Effector memory CD4-positive, alpha-beta T cell (primary cell): ENCODE measurements at regions not wholly inside any gene's neighbourhood (a gene's known extent, or its start where the extent isn't known, plus 50 kb on each side); places are given as distances from the start of the nearest gene placed in this dataset.

Source experiments
- DNase-seq, 3 donors: peaks; one replicate each; pipeline ENCODE4 v3.0.0-alpha.2; 2020
- H3K27ac ChIP-seq: 2 replicates; pipeline ENCODE4 v1.7.0; 2013; ENCODE audit warnings: mild to moderate bottlenecking, low read length, moderate library complexity; ENCODE audit not compliant: insufficient read depth, poor library complexity, severe bottlenecking
- H3K27me3 ChIP-seq: replicated peaks from 2 replicates; pipeline ENCODE4 v1.7.0; 2013; ENCODE audit warnings: mild to moderate bottlenecking, low read length; ENCODE audit not compliant: insufficient read depth, control insufficient read depth, poor library complexity, severe bottlenecking
- H3K36me3 ChIP-seq: 2 replicates; pipeline ENCODE4 v1.7.0; 2013; ENCODE audit warnings: mild to moderate bottlenecking, low read length, moderate library complexity; ENCODE audit not compliant: control insufficient read depth, insufficient read depth
- H3K4me1 ChIP-seq: 2 replicates; pipeline ENCODE4 v1.7.0; 2013; ENCODE audit warnings: low read length, mild to moderate bottlenecking; ENCODE audit not compliant: control insufficient read depth, insufficient read depth, poor library complexity, severe bottlenecking
- H3K4me3 ChIP-seq: 2 replicates; pipeline ENCODE4 v1.7.0; 2013; ENCODE audit warnings: low read length, low read depth, mild to moderate bottlenecking; ENCODE audit not compliant: insufficient read depth, poor library complexity, severe bottlenecking
- H3K9me3 ChIP-seq: 2 replicates; pipeline ENCODE4 v1.7.0; 2013; ENCODE audit warnings: mild to moderate bottlenecking, low read length, moderate library complexity; ENCODE audit not compliant: control insufficient read depth

- Histone ChIP-seq H3K9me3 (no peaks in the 10 kb centered on the region), H3K4me1 (no peaks in the 10 kb centered on the region), H3K36me3 (no peaks in the 10 kb centered on the region), H3K27ac (no peak overlapping the region), H3K4me3 (no peak overlapping the region), H3K27me3 (no peaks in the 10 kb centered on the region)
- no peak for DNase-seq
Observed at GRCh38 chr21:17002594-17003257, 510.1 kb upstream of the CXADR start.

DNA sequence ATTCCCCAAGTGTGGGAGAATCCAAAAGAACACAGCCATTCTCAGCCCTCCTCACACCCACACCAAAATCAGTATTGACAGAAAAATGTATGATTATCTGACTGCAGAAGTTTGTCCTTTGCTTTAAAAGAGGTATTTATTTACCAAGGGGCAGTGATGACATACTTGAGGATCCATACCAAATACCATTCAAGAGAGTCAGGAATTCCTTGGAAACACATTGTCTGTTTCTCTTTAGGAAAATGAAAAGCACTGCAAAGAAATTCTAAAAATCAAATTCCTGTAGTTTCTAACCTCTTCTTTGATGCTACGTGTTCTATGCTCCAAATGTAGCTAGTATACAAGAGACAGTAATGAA is 509.6 kb upstream of the CXADR start:
- Histone ChIP-seq H3K36me3 (no peaks in the 10 kb centered on the region), H3K4me3 (no peak overlapping the region), H3K27me3 (no peaks in the 10 kb centered on the region), H3K4me1 (no peaks in the 10 kb centered on the region), H3K9me3 (no peaks in the 10 kb centered on the region), H3K27ac (no peak overlapping the region)
- DNase-seq, result no peak

- Histone ChIP-seq H3K9me3 (no peaks in the 10 kb centered on the region), H3K4me3 (no peak overlapping the region), H3K27me3 (no peaks in the 10 kb centered on the region), H3K36me3 (no peaks in the 10 kb centered on the region), H3K27ac (no peak overlapping the region), H3K4me1 (no peaks in the 10 kb centered on the region)
- DNase-seq, result no peak
Observed at GRCh38 chr21:17003763-17004373, 509.0 kb upstream of the CXADR start.

DNA sequence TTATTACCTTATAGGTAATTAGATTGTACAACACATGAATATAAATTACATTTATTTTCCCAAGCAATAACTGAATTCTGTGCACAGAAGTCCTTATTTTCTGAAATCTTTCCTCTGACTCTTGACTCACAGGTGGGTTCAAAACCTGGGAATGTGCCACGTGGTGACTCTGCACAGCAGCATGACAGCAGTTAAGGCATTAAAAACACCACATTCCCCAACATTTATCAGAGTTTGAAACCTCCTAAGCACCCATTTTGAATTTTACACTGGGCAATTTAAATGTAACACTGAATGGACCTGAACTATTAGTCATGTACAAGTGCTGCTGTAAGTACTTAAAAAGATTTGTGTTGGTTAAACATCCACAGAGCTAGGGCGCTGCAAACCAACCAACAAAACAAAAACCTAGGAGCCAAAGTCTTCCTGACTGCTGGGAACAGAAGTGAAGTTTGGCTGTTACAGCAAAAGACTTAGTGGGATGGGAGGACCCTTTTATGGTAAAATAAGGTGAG is 480.6 kb upstream of the CXADR start:
- Histone ChIP-seq H3K9me3 (no peaks in the 10 kb centered on the region), H3K27me3 (no peaks in the 10 kb centered on the region), H3K27ac (no peak overlapping the region), H3K4me3 (no peak overlapping the region), H3K4me1 (no peaks in the 10 kb centered on the region), H3K36me3 (no peaks in the 10 kb centered on the region)
- DNase-seq, result no peak

DNA sequence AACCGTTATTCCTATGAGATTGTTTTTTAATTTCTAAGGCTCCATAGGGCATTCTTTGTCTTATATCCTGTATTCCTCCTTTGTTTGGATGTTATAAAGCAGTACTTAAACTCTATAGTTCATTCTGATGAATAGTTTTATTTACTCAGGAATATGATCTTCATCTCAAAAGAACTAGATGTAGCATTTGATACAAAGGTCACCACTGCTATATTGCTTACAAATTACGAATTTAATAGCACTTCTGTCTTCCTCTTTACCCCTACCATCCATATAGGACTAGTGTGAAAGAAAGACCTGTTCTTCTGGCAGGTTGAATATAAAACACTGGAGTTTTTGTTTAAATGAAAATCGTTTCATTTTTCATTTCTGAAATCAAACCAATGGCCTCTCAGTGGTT is 468.1 kb upstream of the CXADR start:
- DNase-seq, result no peak
- no peaks in the 10 kb centered on the region for H3K9me3 ChIP-seq
- H3K4me1 ChIP-seq, result no peaks in the 10 kb centered on the region
- H3K27ac ChIP-seq, result no peak overlapping the region
- no peaks in the 10 kb centered on the region for H3K36me3 ChIP-seq
- no peaks in the 10 kb centered on the region for H3K27me3 ChIP-seq
- H3K4me3 ChIP-seq, result no peak overlapping the region

DNA sequence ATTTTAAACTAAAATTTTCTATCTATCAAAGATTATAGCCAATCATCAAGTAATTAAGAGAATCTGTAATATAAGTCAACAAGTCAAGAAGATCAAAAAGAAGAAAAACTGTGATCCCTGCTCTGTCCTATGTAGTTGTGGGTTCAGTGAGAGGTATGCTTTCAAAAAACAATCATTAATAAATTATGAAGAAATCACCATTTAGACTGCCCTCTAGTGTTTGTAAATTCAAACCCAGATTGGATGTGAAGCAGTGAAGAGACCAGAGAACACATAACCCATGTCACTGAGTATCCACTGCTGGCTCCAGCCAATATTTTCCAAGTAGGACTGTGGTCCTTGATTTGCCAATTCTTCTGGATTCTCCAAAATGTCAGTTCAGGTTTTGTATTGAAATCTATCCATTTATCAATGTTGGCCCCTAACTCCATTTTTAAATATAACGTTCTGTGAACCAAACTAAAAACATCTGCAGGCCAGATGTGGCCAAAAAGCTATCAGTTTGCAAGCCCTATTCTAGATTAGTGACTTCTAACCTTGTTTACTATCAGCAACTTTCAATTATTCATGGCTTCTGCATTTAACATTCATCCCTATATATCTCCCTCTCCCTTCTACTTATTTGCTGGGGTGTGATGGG is 467.5 kb upstream of the CXADR start:
- Histone ChIP-seq H3K4me1 (no peaks in the 10 kb centered on the region), H3K36me3 (no peaks in the 10 kb centered on the region), H3K27ac (no peak overlapping the region), H3K4me3 (no peak overlapping the region), H3K27me3 (no peaks in the 10 kb centered on the region), H3K9me3 (no peaks in the 10 kb centered on the region)
- no peak for DNase-seq

- DNase-seq, result no peak
- Histone ChIP-seq H3K4me3 (no peak overlapping the region), H3K27me3 (no peaks in the 10 kb centered on the region), H3K9me3 (no peaks in the 10 kb centered on the region), H3K36me3 (no peaks in the 10 kb centered on the region), H3K4me1 (no peaks in the 10 kb centered on the region), H3K27ac (no peak overlapping the region)
Observed at GRCh38 chr21:17048974-17049373, 463.9 kb upstream of the CXADR start.

DNA sequence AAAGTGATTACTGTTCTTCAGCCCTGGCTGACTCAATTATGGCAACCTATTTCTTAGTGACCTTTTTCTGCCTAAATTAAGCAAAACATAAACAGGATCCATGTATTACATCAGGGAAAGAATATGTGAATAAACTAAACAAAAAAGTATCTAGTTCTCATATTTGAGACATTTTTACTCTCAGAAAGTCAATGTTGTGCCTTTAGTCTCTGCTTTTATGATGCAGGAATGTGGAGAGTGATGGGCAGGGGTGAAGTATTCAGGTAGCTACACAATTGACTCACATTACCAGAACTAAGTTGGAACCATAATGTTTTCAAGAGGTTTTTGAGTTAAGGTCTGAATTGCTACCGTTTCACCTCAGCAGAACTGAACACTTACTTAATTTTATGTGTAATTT is 462.7 kb upstream of the CXADR start:
- DNase-seq, result no peak
- no peaks in the 10 kb centered on the region for H3K4me1 ChIP-seq
- H3K36me3 ChIP-seq, result no peaks in the 10 kb centered on the region
- no peaks in the 10 kb centered on the region for H3K27me3 ChIP-seq
- H3K4me3 ChIP-seq, result no peak overlapping the region
- H3K9me3 ChIP-seq, result no peaks in the 10 kb centered on the region
- no peak overlapping the region for H3K27ac ChIP-seq

- no peak overlapping the region for H3K27ac ChIP-seq
- H3K4me1 ChIP-seq, result no peaks in the 10 kb centered on the region
- no peaks in the 10 kb centered on the region for H3K36me3 ChIP-seq
- DNase-seq, result no peak
- no peak overlapping the region for H3K4me3 ChIP-seq
- no peaks in the 10 kb centered on the region for H3K27me3 ChIP-seq
- no peaks in the 10 kb centered on the region for H3K9me3 ChIP-seq
Observed at GRCh38 chr21:17050646-17051045, 462.2 kb upstream of the CXADR start.

- Histone ChIP-seq H3K36me3 (no peaks in the 10 kb centered on the region), H3K4me1 (no peaks in the 10 kb centered on the region), H3K27ac (no peak overlapping the region), H3K9me3 (no peaks in the 10 kb centered on the region), H3K4me3 (no peak overlapping the region), H3K27me3 (no peaks in the 10 kb centered on the region)
- no peak for DNase-seq
Observed at GRCh38 chr21:17051054-17051453, 461.8 kb upstream of the CXADR start.
